ENCODE measurements at regions not wholly inside any gene's neighbourhood (a gene's known extent, or its start where the extent isn't known, plus 50 kb on each side); places are given as distances from the start of the nearest gene placed in this dataset.

GRCh38 chr5:77850536-77851175 is 74.5 kb upstream of the TBCA start:
- TF ChIP-seq CTCF (conservative IDR thresholded peaks at IDR 0.05; ENCODE audit: low read length) (no peak), EZH2phosphoT487 (IDR thresholded peaks at IDR 0.05; ENCODE audit: borderline replicate concordance, low read depth, low read length) (no peak)

Measured in OCI-LY7 (cell line).